NCI-H1436 (cell line): ENCODE measurements at regions not wholly inside any gene's neighbourhood (a gene's known extent, or its start where the extent isn't known, plus 50 kb on each side); places are given as distances from the start of the nearest gene placed in this dataset.
A peak's percentile ranks its signal among the peaks of the same experiment; 100 is the strongest.
"Not testable (repeated sequence)": the region's sequence is repeated elsewhere in the genome, so short reads cannot be mapped to it uniquely, and the experiment has no call there.

ENCODE experiments used
- DNase-seq: peaks from one replicate; lab custom pipeline; 2025; lab: John Stamatoyannopoulos, UW

DNA sequence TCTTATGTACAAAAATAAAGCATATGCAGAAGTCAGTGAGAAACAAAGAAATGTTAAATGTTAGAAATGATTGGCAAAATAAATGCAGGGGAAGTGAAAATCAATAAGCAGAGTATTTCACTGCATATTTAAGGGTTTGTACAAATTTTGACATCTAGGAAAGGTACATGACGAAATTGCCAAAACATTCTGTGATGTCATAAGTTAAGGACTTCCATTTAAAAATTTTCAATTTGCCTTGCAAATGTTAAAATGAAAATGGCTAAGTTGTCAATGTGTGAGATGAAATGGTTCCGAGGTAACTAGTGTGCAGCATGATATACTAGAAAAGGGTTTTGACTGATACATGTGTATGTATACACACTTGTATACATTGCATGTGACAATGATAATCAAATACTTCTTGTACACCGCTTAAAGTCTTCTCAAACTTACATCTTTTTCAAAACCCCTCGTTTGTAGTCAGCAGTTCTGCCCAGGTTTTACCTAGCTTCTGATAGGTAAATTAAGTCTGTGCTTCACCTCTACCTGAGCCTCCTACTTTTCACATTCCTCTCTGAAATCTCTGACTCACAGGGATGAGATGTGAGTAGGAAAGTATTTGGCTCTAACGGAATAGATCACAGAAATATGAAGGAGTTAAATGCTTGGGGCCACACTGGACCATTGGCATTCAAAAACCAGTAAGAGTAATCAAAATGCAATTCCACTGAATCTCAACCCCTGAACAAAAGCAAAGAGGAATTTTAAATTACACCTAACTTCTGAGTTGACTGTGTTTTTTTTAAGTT, 442.4 kb upstream of the FOXG1 start:
- no peak for DNase-seq

DNA sequence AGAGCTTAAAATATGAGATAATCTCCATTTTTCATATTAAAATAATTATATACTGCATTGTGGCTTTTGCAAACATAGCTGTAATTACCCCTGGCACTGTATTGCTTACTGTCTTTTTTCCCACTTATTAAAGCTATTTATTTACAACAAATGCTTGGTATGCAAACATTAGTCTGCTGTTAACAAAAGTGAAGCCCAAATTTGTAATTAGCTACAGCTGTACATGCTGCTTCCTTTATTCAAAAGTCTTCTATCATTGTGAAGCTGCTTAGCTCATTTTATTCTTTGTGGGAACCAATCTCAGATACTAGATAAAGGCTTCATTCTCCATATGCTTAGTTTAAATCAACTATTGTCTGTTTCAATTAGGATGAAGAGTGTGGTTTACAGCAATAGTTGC, 425.8 kb upstream of the FOXG1 start:
- no peak for DNase-seq

DNA sequence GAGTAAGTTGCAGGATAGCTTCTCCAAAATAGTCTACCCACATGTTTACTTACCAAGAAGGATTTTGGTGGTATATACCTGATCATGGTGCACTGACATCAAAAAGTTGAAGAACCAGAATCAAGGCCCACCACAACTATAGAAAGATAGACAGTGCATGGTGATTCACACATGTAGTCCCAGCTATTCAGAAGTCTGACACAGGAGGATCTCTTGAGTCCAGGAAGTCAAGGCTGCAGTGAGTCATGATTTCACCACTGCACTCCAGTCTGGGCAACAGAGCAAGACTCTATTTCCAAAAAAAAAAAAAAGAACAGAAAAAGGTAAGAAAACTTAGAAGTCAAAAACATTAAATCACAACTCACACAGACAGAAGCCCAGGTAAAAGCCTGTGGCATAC, 422.2 kb upstream of the FOXG1 start:
- no peak for DNase-seq

DNA sequence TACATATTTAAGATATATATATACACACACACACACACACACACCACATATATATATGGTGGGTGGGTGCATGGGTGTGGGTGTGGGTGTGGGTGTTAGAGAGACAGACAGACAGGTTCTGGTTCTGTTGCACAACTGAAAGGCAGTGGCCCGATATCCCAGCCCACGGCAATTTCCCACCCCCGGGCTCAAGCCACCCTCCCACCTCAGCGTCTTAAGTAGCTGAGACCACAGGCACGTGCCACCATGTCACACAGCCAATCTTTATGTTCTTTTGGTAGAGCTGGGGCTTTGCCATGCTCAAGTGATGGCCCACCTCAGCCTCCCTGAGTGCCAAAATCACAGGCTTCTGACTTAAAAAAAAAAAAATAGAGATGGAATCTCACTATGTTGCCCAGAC, 417.8 kb upstream of the FOXG1 start:
- DNase-seq: no peak

DNA sequence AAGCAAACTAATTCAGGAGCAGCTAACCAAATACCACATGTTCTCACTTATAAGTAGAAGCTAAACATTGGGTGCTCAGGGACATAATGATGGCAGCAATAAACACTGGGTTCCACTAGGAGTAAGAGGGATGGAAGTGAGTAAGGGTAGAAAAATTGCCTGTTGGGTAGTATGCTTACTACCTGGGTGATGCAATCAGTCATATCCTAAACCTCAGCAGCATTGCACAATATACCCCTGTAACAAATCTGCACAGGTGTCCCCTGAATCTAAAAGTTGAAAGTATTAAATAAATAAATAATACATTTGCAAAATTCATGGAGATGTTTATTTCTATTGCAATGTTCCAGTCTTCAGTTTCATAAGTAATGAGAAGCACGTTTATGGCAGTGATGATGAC, 409.8 kb upstream of the FOXG1 start:
- no peak for DNase-seq

DNA sequence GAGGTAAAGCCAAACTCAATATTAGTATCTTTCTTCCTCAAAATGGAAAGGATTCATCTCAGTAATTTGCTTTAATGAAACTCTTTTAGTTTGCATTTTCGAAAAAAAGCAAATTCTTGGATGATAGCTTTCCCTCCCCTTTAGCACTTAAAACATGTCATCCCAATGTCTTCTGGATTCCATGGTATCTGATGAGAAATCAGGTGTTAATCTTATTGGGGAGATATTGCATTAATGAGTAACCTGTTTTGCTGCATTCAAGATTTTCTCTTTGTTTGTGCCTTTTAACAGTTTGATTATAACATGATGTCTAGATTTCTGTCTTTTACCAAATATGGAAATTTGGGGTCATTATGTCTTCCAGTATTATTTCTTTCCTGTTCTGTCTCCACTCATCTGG, 405.1 kb upstream of the FOXG1 start:
- no peak for DNase-seq

DNA sequence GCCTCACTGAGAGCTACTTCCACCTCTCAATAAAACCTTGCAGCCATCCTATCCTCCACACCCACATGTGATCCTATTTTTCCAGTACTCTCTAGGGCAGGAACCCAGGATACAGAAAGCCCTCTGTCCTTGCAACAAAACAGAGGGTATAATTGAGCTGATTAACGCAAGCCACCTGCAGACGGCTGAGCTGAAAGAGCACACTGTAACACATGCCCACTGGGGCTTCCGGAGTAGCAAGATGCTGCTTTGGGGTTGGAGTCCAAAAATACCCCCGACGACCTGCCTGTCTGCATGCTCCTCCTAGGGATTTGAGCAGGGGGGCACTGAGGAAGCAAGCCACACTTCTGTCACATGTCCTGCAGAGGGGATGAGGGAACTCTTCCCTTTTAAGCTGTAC, 401.1 kb upstream of the FOXG1 start:
- DNase-seq: no peak

DNA sequence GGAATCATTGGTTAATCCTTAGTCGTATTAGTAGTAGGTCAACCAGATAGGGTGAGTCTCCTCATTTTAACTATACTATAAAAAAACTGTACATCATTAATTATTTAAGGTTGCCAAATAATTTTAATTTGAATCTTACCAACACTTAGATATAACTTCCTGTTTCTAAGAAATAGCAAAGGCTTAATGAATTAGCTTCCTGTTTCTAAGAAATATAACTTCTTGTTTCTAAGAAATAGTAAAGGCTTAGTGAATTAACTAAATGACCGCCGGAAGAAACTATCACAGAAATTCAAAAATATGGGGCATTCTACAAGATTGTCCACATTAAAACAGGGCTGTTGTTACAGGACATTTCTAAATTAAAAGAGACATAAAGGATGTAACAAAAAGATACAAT, 392.9 kb upstream of the FOXG1 start:
- DNase-seq: no peak

DNA sequence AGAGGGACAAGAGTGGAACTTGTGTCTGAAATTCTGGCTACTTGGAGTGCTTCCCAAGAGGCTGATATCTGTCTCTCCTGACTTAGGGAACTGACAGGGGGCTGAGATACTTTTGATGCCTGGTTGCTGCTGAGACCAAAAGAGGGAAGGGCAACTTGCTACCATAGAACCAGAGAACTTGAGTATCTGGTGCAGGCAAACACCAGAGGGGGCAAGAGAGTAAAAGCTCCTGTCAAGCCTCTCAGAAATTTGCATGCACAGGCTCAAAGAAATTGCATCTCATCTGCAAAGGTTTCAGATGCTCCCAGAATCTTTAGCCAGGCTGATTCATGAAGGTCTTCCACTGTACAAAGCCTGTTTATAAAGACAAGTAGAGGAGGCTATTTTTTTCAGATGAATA, 391.3 kb upstream of the FOXG1 start:
- DNase-seq: peak; percentile 1

DNA sequence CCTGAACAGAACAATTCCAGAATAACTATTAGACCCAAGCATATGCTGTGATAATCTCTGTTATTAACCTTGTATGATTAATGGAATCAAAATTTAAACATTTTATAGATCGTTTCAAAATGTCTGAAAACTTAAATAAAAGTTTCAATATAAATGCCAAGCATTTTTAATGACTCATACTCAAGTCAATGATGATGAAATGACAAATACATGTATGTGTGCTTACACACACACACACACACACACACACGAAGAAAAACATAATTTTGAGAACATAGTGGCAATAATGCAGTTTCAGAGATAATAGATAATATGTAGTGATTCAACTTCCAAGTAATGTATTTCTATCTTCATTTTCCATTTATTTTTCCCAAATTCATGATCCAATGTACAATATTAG, 384.9 kb upstream of the FOXG1 start:
- DNase-seq: no peak

DNA sequence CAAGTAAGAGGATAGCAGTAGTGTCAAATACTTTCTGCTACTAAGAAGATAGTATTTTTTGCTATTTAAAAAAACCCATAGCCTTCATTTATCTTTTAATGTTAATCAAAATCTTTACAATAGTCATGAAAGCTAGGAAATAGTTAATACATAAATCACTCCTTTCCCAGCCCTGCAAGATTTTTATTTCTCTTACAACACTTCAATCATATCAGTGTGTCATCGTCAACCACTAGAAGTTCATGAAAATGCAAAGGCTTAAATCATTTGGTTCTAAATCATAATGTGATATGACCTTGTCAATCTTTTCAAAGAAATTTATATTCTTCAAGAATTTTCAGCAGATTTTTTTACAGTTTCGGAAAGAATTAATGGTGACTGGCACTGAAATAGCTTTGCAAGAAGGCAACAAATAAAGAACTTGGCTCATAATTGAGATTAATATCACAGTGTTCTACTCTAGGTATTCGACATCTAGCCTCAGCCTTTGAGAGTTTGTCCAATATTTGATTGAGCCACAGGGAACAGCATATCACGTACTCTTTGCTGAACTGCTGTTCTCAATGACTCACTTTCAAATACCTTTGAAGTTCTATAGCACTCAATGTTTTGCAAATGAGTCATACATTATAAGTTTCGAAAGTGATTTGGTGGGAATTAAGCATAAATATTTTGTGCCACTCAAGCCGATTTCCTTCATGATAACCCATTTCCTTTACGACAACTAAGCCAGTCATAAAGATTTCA, 384.0 kb upstream of the FOXG1 start:
- DNase-seq: no peak

DNA sequence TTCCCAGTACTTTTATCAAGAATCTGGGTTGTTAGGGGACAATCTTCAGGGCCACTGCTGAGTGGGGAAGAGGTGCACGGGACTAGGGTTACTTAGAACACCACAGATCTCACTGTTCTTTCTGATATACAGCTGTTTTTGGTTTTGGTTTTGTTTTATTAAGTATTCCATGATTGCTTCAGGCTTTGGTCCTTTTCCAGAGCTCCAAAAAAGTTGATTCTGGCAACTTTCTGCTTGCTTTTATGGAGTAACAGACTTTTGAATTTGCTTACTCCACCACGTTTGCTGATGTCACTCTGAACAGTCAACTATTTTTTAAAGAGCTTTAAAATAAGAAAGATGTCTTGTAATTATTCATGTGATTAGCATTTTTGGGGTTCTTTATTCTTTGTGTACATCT, 368.1 kb upstream of the FOXG1 start:
- DNase-seq: no peak

DNA sequence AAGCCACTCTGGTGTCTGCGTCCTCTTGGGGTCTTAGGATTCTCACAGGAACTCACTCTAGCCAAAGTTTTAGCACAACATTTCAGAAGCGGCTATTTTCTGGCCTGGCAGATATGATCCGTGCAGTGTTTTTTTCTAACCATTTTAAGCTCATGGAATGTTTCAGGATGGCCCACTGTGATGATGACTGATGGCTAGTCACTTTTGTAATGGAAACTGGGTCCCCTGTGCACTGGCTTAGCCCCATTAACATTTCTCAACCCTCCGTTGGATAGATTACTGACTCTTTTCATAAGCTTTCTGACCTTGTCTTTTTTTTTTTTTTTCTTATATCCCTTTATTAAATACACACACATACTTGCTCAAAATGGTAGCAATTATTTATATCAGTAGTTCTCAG, 364.9 kb upstream of the FOXG1 start:
- DNase-seq: not testable (repeated sequence)

DNA sequence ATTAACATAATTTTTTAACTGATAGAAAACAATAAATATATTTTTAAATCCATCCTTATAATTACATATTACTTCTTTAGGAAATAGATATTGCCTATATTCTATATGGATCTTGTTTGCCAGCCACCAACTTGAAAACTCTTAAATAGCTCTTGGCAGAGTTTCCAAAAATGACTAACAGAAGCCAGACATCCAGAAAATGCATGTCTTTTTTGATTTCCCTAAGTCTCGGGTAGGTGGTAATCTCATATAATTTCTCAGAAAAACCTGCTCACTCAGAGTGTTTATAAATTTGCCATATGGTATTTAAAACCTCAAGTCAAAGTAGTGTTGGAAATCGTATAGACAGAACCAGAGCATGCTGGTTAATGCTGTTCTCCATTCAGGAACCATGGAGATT, 360.4 kb upstream of the FOXG1 start:
- DNase-seq: no peak

DNA sequence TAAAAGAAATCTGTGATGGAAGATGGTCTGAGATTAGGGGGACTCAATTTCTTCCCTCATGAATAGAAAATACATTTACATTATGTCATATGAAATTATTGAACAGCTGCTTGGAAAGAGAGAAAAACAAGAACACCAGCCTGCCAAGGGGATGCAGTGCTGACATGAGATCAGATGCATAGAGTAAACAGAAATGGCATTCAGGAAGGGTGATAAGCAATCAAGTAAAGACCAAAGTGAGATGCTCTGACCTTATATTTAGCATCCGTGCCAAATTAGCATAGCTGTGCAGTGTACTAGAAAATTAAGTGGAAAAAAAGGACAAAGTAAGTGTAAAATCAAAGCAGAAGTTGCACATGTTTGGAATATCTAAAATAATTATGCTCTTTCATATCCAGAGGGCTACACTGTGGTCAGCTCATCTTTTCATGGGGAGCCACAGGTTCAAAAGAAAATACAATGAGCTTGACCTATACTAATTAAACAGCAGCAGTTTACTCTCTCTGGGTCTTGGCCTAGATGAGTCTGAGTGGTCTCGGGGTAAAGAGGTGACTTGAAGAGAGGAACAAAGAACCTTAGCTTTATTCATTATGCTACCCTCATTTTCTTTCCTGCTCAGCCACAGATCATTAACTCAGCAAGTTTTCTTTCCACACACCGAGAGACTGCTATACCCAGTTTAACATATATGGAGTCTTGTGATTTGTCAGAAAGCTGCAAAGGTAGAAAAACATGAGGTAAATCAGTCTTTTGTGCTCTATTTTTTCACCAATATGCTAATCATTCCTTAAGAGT, 359.4 kb upstream of the FOXG1 start:
- DNase-seq: no peak

DNA sequence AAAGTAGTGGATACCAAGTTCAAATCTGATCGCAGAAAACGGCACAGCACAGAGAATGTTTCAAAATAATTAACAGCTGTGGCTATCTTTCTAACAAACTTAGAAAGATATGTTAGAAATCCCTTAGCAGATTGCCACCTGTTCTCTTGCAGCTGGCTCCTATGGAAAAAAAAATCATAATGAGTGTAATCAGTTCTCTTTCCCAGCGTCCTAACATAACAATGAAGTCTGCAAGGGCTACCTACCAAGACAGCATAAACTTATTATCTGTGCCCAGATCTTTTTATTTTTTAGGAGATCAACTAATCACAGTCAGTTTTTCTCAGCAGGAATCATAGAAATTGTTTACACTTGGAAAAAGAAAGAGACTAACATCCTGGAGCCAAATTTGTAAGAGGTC, 358.6 kb upstream of the FOXG1 start:
- DNase-seq: no peak

DNA sequence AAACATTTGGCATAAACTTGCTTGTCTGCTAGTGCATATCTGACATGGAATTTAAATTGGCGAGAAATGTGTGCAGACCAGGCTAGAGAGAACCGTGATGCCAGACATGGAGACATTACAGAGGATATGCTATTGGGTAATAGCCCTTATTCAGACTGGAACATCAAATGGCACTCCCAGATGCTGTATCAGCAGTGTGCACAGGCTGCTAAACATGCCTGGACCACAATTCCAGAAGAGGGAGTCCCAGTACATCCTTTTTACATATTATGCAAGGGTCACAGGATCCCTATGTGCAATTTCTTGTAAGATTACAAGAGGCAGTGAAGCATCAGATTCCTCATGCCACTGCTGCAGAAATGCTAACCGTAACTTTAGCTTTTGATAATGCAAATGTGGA, 354.5 kb upstream of the FOXG1 start:
- DNase-seq: no peak

DNA sequence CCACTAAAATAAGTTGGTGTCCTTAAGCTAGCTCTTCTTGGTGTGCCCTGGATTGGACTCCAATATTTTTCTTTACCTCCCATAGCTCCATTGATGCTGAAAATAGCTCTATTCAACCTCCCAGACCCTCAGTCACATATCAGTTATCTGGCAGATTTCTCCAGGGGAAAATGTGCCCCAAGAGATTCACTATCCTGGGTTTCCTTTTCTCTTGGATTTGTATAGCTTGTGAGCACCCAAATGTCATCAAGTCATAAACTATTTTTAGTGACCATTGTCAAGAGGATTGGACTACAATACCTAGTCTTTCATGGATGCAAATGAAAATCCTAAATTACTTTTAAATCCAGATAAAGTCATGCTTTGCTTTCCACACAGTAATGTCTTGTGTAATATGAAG, 339.6 kb upstream of the FOXG1 start:
- DNase-seq: no peak

DNA sequence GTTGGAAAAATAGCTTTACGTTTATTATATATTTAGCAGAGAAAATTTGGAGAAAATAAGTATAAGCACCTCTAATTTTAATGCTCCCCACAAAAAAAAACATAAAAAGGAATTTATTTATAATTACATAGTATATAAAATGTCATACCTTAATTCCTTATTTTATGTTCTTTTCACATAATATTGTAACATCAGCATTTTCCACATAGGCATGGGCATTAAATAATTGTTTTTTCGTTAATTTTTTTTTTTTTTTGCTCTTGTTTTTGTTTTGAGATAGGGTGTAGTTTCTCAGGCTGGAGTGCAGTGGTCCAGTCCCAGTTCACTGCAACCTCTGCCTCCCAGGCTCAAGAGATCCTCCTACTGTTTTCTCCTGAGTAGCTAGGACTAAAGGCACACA, 329.8 kb upstream of the FOXG1 start:
- DNase-seq: no peak

DNA sequence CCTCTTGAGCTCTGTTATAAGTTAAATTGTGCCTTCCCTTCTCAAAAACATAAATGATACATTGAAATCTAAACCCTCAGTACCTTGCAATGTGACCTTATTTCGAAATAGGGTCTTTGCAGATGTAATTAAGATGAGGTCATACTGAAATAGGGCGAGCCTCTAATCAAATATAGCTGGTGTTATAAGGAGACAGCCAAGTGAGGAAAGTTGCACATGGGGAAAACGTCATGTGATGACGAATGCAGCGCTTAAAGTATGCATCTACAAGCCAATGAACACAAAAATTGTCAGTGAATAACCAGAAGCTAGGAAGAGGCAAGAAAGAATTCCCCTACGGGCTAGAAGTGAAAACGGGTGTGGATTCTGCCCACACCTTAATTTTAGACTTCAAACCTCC, 305.2 kb upstream of the FOXG1 start:
- DNase-seq: no peak

DNA sequence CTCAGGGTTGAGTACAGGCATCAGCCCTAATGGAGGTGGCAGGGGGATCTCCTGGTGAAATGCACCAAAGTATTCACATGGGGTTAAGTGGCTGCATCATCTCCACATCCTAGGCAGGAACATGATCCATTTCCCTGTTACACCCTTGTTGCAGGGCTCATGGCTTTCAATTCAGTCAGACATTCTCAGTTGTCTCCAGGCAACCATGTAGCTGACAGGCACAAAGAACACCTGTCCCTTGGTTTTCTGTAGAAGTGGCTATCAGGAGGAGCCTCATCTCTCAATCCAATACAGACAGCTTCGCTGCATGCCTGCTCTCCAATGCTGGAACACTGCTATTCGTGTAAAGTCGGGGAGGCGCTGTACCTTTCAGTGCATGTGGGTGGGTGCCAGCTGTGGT, 299.0 kb upstream of the FOXG1 start:
- DNase-seq: no peak

DNA sequence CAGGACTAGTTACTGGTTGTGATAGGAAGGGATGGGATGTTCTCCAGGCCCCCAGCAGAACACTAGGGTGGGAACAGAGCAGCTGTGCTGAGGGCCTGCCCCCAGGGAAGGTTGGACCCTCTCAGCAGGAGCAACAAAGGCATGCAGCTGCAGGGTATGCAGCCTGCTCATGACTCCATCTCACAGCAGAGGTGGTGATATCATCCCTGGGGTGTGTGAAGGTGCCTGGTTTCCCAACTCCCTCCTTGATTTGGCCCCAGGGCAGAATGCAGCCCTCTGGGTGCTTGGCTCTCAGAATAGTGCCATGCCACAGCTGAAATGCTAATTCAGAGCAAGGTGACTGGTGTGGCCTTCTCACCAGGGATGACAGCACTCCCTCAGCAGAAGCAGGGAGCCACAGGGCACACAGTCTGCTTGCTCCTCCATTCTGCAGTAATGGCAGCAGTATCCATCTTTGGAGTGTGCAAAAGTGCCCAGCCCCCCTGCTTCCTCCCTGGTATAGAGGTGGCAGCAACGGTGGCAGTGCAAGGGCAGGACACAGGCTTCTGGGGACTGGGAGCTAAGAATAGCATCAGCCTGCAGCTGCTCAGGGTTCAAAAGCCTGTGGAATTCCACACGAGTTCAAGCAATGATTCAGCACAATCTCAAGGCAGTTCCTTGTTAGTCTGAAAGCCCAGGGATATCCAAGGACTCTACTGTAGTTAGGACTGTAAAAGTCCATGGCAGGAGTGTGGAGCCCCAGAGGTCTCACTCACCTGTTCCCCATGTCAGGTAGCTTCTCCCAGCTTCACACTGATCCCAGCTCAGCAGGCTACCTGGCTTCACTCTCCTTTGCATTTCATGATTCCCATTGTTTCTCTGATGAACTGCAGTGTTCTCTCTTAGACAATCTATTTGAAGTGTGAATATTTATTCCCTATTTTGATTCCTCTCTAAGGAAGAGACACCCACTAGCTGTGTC, 298.1 kb upstream of the FOXG1 start:
- DNase-seq: no peak
